ELR (cell line): ENCODE measurements at regions not wholly inside any gene's neighbourhood (a gene's known extent, or its start where the extent isn't known, plus 50 kb on each side); places are given as distances from the start of the nearest gene placed in this dataset.
A peak's percentile ranks its signal among the peaks of the same experiment; 100 is the strongest.

ENCODE experiments used
- DNase-seq: peaks from one replicate; pipeline ENCODE4 v3.0.0-alpha.2; 2015; ENCODE audit warnings: low read depth

DNA sequence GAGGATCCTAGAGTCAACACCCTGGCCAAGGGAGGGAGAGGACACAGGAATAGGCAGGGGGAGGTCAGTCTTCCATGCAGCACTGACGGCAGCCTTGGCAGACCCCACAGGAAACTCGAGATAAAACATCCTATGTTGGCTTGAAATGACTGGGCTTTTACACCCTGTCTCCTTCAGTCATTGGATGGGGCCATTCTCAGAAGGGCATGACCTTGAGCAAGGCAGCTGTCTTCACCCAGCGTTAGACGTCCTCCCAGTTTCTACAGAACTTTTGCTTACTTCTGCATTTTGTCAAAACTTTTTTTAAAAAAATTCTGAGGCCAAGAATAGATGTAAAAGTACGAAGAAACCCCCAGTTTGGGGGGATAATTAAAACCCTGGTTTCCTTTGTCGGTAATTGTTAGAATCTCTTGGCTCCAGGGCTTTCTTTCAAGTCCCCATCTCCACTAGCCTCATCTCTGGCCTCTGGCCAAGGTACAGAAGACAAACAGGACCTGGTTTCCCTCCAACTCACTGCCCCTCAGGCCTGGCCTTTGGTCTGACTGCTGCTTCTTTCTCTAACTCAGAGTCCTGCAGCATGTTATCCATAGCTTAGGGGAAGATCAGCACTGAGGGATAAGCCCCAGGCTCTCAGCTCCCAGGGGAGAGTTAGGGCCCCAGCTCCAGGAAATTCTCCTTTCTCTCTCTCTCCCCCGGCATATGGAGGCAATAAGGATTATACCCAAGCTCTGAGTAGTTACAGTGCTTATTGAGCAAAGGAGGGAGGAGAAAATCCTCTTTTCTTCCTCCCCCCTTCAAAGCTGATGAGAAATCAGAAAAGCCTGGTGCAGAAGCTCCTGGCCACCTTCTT lies 51.6 kb upstream of the KCND3 start:
- no peak for DNase-seq

DNA sequence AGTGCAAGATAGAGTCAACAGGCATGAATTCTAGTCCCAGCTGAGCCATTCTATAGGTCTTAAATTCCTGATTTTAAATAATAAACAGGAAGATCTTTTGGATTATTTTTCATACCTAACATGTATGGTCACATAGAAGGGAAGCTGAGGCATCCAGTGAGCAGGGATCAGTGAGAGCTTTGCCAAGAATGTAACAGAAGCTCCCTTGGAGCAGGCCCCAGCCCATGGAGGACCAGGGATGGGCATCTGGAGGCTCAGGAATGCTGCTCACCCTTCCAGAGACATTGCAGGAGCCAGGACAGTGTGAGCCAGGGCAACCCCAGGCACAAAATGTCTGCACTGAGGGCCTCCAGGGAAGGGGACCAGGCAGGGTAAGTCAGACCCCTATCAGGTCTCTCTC lies 54.4 kb upstream of the KCND3 start:
- no peak for DNase-seq

DNA sequence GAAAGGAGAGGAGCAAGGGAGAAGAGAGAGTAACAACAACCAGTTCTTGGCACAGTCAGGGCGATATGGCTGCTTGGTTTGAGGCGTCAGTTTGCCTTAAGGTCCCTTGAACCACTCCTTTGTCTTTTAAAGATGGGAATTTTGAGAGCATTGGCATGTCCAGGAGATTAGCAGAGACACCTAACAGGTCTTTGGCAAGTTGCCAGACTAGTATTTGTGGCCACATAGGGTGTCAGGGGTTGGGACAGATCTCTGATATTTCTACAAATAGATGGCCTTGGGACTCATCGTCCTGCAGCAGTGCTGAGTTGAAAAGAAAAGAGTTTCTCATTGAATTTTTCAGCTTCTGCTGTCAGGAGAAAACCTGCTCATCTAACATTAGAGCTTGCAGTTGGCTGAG lies 55.3 kb upstream of the KCND3 start:
- no peak for DNase-seq

DNA sequence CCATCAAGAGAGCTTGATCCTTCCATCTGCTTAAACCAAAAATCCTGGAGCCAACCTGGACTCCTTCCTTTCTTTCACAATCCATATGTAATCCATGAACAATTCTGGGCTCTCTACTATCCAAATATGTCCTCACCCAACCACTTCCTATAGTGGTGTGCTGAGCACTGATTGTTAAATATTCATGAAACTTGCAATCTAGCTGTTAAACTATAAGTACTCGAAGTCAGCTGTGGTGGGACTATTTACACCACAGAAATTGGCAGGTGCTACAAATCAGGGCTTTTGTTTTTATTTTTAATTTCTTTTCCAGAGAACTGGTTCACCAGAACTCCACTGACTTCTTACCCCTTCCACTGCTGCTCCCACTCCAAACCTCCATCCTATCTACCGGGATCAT lies 57.2 kb upstream of the KCND3 start:
- DNase-seq, result no peak

DNA sequence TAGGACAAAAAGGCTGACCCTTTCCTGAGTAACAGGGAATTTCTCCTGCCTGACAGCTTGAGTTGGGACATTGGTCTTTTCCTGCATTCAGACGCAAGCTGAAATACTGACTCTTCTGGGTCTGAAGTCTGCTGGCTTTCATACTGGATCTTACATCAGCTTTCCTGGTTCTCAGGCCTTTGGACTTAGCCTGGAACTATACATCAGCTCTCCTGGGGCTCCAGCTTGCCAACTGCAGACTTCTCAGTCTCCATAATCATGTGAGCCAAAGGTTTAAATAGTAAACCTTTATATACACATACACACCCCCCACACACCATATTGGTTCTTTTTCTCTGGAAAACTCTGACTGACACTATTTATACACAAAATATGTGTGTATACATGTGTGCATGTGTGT lies 59.0 kb upstream of the KCND3 start:
- DNase-seq, result no peak

DNA sequence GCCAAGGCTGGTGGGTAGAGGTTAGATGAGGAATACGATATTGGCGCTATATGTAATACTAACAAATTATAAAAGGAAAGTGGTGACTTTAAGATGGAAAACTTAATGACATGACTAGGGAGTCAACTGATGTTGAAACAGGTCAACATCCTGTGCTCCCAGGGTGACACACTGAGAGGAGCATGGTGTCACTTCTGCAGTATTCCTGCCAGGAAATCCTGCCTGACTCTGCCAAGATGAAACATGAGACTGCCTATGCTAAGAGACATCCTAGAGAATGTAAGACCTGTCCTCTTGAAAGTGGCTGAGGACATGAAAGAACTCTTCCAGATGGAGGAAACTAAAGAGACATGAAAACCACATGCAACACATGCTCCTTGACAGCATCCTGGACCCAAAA lies 65.0 kb upstream of the KCND3 start:
- DNase-seq, result no peak

DNA sequence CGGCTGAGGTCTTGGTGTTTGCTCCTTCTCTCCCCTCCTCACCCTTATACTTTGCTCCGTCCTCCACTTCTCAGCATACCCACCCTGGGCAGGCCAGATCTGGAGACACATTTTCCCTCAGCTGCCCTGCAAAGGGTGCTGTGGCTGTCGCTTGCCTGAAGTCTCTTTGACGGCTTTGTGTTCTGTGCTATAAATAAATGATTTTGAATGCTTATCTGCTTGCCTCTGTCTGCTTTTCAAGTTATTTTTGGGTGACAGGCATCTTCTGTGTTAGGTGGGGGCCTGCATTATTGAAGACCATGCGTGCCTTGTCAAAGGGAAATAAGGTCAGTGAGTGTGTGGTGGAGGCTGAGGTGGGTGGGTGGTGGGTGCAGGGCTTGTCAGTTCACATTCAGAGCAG lies 66.9 kb upstream of the KCND3 start:
- no peak for DNase-seq

DNA sequence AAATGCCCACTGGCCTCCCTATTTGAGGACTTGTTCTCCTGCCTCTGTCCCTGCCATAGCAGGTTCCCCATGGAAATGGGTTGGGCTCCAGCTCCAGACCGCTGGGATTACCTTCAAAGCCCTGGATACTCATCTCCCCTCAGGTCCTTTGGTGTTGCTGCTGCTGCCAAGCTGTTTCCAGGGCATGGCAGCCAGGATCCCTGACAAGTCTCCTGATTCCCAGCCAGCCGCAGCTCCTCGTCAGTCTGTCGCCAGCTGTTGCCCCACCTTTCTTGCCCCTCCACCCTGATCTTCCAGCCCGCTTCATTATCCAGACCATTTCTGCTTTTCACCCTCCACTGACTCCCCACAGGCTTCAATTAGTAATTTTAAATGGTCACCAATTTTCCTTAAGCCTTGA lies 68.3 kb upstream of the KCND3 start:
- no peak for DNase-seq

DNA sequence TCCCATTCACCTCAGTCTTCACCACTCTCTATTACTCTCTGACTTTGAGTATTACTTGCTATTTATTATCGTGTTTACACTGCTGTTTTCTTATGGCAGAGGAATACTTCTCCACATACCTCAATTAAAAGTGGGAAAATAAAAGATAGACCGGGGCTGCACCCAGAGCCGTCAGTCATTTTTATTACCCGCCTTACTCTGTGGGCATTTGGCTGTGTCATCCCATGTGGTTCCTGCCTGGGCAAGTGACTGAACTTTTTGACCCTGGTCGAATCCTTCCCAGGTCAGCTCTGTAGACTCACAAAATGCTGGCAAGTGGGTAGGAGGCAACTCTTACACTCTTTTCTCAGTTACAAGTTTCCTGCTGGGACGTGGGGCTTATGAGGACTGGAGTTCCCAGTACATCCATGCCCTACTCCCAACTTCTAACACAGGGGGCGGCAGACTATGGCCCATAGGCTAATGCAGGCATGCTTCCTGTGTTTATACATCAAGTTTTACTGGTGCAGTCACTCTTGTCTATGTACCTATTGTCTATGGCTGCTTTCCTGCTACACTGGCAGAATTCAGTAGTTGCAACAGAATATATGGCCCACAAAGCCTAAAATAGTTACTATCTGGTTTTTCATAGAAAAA lies 69.5 kb upstream of the KCND3 start:
- peak; percentile 2 for DNase-seq

DNA sequence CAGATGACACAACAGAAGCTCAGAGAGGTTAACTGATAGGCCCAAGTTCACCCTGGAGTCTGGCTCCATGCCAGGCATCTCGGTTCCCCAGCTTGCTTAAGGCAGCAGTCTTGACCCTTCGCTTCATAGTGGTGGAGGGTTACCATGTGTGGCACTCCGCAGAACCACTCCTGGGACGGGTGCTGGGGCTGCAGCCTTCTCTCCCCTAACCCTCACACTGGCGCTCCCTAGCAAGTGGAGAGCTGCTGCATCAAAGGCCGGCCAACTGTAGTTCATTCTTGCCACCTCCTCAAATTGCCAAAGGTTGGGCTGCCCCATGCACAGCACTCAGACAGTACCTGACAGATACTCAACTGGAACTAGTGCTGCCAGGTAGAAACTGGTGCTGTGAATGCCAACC lies 70.2 kb upstream of the KCND3 start:
- no peak for DNase-seq

DNA sequence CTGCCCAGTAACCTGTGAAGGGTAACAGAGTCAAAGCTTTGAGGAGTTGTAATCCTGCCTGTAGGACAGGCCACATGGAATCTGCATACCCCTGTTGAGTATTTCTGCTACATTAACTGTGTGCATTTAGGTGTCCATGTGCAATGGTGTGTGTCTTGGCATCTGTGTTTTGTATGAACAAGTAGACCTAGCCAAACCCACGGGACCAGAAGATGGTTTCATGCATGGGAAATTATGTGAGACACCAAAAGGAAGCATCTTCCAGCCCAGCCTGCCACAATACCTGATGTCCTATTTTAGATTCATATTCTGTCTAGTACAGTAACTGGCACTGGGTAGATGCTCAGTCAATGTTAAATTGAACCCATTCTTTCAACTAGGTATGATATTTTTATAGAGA lies 70.8 kb upstream of the KCND3 start:
- no peak for DNase-seq

DNA sequence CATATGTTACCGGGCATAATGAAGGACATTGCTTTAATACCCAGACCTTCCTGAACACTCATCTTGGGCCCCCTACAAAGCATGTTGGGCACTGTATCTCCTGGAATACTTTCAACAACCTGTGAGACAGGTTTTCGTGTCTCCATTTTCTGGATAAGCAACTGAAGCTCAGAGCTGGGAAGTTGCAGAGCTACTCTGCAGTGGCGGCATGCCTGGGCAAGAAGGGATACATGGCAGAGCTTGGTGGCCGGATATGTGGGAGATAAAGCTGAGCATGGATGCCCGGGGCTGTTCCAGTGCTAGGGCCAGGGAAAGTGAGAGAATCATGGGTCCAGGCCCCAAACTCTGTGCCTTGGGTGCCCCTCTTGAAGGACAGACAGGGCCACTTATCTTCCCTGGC lies 71.6 kb upstream of the KCND3 start:
- DNase-seq, result no peak

DNA sequence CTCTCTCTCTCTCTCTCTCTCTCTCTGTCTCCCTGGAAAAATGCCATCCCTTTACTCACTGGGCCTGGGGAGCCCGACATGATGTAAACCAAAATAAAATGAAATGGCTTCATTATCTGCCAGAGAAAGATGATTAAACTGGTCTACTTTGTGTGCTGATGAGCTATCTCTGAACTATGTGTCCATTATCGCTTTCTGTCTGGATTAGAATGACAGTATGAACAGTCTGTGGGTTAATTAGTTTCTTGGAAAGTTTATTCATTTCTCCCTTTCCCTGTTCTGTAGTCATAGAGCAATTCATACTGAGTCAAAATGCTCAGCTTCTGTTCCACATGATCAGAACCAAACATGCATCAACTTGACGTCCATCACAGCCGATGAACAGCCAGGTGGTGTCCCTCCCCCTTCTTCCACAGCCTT lies 72.4 kb upstream of the KCND3 start:
- no peak for DNase-seq

DNA sequence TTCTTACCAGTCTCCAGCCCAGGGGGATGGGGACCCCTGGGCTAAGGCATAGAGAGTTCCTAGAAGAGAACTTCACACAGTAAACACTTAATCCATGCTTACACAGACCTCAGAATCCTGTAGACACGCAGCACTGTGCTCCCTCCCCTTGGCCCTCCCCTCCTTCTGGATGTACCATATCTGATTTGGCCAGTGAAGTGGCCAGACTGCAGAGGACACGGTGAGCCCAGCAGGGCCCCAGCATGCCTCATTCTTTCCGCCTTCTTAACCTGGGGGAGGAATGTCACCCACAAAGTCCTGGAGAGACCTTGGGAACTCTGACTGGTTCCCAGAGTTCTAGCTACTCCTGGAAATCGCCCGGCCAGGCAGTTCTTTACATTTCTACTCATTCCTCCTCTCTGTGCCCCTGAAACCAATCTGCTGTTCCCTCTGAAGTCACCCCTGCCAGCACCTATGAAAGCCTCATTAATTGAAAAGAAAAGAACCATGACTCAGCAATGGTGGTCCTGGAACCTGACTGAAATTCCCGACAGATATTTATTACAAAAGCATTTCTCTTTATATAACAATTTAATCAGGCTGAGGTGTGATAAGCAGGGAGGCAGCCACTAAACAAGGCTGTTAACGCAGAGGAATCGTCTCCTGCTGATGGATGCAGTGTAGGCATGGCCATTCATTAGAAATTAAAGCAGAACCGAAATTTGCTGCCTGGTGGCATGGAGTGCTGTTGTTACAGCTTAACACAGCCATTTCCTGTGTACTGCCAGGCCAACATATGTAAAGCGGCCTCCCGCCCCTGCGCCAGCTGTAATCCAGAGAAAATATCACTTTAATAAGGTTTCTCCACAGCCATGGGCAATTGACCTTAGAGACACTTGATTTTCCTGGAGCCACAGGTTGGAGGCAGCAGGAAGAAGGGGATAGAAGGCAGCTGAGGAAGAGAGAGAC lies 74.6 kb upstream of the KCND3 start:
- no peak for DNase-seq

DNA sequence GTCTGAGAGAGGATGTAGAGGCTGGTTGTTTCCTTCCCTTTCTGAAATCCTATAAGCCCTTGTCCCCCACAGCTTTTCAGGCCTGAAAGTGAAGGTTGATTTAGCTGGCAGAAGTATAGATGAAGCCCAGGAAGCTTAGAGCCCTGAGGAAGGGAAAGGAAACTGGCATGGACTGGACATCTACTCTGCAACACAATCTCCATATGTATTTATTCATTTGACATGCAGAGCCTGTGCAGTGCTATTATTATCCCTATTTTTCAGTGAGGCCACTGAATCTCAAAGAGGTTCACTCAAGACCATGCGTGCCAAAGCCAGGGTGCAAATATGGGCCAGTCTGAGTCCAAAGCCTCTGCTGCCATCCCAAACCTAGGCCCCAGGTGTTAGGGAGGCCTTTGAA lies 78.5 kb upstream of the KCND3 start:
- no peak for DNase-seq

DNA sequence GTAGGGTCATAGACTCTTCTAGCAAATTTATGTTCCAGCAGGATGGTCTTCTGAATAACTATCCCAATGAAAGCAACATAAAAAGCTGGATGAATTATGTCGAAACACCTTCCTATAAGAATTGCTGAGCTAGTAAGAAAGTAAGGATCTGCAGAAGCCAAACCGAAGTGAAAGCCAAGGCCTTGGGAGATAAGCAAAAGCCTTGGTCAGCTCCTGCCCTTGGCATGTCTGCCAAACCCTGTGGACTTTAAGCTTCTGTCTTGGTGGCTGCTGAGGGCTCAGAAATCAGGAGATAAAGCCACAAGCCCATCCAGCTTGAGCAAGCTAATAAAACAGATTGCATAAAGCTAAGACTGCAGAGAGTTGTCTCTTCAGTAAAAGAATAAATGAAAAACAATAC lies 81.2 kb upstream of the KCND3 start:
- DNase-seq, result no peak

DNA sequence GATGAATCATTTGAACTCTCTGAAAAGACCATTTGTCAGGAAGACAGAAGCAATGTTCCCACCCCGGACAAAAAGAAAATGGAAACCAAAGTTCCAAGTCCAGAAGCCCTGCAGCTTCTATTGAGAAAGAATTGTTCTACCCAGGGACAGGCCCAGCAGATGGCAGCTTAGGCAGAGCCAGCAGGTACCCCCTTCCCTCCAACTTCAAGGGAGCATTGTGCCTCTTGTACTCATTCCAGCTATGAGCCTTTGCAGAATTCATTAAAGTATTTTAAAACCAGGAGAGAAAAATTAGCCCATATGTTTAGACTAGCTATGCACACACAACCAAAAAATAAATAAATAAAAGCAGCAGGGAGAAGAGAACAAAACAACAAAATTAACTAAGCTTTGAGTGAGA lies 85.2 kb upstream of the KCND3 start:
- no peak for DNase-seq

DNA sequence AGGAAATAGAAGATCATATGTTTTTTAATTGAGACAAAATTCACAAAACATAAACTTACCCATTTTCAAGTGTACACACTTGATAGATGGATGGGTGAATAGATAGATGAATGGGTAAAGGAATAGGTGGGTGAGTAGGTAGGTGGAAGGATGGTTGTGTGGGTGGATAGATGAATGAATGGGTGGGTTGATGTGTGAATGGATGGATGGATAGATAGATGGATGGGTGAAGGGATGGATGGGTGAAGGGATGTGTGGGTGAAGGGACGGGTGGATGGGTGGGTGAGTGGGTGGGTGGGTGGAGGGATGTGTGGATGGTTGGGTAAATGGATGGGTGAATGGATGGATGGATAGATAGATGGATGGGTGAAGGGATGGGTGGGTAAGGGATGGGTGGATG lies 86.1 kb upstream of the KCND3 start:
- DNase-seq, result no peak

DNA sequence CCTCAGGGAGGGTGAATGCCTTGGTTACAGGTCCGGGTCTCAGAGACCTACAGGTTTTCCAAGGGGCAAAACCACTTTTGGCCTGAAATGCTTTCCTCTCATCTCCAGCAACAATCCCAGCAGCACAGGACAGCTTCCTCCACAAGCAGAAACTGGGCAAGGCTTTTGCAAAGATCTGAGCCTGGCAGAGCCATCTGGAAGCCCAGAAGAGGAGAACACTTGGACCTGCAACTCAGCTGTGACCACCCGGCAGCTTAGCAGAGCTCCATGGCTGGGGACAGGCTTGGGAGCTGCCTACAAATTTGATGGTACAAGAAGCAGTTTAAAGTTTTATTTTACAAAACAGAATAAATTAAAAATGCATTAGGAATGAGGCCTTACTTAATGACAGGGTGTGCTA lies 90.0 kb upstream of the KCND3 start:
- no peak for DNase-seq

DNA sequence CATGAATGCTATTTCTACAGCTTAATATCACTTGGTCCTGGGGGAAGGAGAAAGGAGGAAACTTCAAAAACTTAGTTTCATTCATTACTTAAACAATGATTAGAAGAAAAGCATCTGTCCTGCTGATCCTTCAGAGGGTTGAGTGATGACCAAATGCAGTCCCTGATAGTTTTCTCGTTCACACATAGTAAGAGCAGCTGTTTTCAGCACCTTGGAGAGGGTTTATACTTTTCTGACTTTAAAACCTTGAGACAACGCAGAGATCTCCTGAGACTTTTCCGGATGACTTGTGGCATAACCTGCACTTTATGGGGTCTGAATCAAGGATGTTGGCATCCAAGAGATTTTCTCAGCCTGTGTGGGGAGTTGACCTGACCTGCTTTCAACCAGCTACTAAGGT lies 94.0 kb upstream of the KCND3 start:
- DNase-seq, result peak; percentile 28

DNA sequence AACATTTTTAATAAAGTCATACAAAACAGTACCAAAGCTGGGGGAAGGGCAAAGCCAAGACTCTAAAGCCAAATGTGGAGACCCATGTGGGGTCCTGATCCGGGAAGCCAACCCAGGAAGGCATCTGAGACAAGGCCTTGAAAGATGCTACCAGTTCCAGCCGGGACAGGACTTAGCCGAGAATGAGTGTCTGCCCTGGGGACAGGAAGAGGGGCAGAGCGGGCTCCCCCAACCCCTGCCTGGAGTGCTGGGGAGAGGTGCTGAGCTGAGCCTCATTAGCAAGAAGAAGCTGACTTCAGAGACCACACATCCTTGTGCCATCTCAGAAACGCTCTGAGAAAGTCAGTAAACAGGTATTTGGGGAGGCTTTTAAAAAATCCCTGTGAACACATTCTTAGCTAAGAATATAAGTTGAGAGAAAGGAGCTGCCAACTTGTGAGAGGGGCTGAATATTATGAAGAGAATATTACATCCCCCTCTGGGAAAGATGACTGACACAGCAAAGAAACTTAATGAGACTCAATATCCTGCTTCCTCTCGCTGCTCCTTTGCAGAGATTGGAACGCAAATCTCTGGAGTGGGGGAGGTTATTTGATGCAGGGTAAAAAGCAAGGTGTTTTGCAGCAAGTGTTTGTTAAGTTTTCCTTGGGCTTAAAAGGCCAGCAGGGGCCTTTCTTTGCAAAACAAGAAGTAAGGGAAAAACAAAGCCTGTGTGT lies 103.3 kb upstream of the KCND3 start:
- DNase-seq, result no peak

DNA sequence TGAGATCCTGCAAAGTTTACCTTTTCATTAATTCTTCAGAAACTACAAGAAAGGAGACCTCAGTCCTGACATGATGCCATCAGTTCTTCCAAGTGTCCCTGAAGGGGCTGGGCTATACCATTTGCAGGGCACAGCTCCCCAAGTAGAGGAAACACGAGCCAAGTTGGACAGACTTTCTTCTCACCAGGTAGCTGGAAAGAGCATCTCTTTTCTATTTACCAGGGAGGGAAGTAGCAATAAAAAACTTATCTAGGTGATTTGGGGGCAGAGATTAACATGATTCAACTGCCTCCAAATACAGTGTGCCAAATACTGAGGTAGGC lies 103.9 kb upstream of the KCND3 start:
- DNase-seq, result no peak
